ENCODE measurements at regions not wholly inside any gene's neighbourhood (a gene's known extent, or its start where the extent isn't known, plus 50 kb on each side); places are given as distances from the start of the nearest gene placed in this dataset.

GRCh38 chr2:142544173-142544572, 333.3 kb upstream of the KYNU start:
- DNase-seq (ENCODE audit: low read depth): no peak
- H3K4me3 ChIP-seq (ENCODE audit: low read depth, low read length): no peak overlapping the region
- no peak for TF ChIP-seq CTCF (IDR thresholded peaks at IDR 0.05; ENCODE audit: control insufficient read depth, extremely low read depth, insufficient read depth)

- no peak for TF ChIP-seq CTCF (IDR thresholded peaks at IDR 0.05; ENCODE audit: control insufficient read depth, extremely low read depth, insufficient read depth)
Measured at GRCh38 chr2:142542431-142542910, 335.0 kb upstream of the KYNU start.

GRCh38 chr2:142536966-142537365, 340.5 kb upstream of the KYNU start:
- DNase-seq (ENCODE audit: low read depth): no peak
- no peak for TF ChIP-seq CTCF (IDR thresholded peaks at IDR 0.05; ENCODE audit: control insufficient read depth, extremely low read depth, insufficient read depth)

More at GRCh38 chr2:142542431-142542910, 335.0 kb upstream of the KYNU start:
- DNase-seq (ENCODE audit: low read depth): no peak
- H3K4me3 ChIP-seq (ENCODE audit: low read depth, low read length): no peak overlapping the region

GRCh38 chr2:142536492-142536891, 341.0 kb upstream of the KYNU start:
- no peak overlapping the region for H3K4me3 ChIP-seq (ENCODE audit: low read depth, low read length)
- TF ChIP-seq CTCF (IDR thresholded peaks at IDR 0.05; ENCODE audit: control insufficient read depth, extremely low read depth, insufficient read depth): no peak
- DNase-seq (ENCODE audit: low read depth): no peak

More at GRCh38 chr2:142536966-142537365, 340.5 kb upstream of the KYNU start:
- H3K4me3 ChIP-seq (ENCODE audit: low read depth, low read length): no peak overlapping the region

GRCh38 chr2:142535311-142535710, 342.2 kb upstream of the KYNU start:
- no peak overlapping the region for H3K4me3 ChIP-seq (ENCODE audit: low read depth, low read length)
- DNase-seq (ENCODE audit: low read depth): no peak
- no peak for TF ChIP-seq CTCF (IDR thresholded peaks at IDR 0.05; ENCODE audit: control insufficient read depth, extremely low read depth, insufficient read depth)

GRCh38 chr2:142533177-142533576, 344.3 kb upstream of the KYNU start:
- no peak for DNase-seq (ENCODE audit: low read depth)
- no peak for TF ChIP-seq CTCF (IDR thresholded peaks at IDR 0.05; ENCODE audit: control insufficient read depth, extremely low read depth, insufficient read depth)
- no peak overlapping the region for H3K4me3 ChIP-seq (ENCODE audit: low read depth, low read length)

- H3K4me3 ChIP-seq (ENCODE audit: low read depth, low read length): no peak overlapping the region
- TF ChIP-seq CTCF (IDR thresholded peaks at IDR 0.05; ENCODE audit: control insufficient read depth, extremely low read depth, insufficient read depth): no peak
- DNase-seq (ENCODE audit: low read depth): no peak
Measured at GRCh38 chr2:142531377-142531776, 346.1 kb upstream of the KYNU start.

Measured in LNCaP clone FGC (cell line).